GM23338 (cell line): ENCODE measurements at regions not wholly inside any gene's neighbourhood (a gene's known extent, or its start where the extent isn't known, plus 50 kb on each side); places are given as distances from the start of the nearest gene placed in this dataset.

Experiments
- ATAC-seq: fragments of 200-7000 bp; cut with Tn5 transposase; 3 replicates; pipeline ENCODE4 v1.9.1; 2020
- DNase-seq: peaks from one replicate; pipeline ENCODE4 v3.0.0-alpha.2; 2015; ENCODE audit warnings: low spot score
- H2AFZ ChIP-seq: fragments of 200-600 bp; sonication (generic); 2 replicates; pipeline ENCODE4 v1.8.0; 2016; ENCODE audit warnings: antibody characterized with exemption, mild to moderate bottlenecking, moderate library complexity
- H3F3A ChIP-seq: fragments of 200-600 bp; sonication (generic); replicated peaks from 2 replicates; pipeline ENCODE4 v1.8.0; 2017; ENCODE audit warnings: antibody characterized with exemption, mixed run types, low read depth
- H3K27ac ChIP-seq: fragments of 200-600 bp; sonication (generic); 2 replicates; pipeline ENCODE4 v1.6.1; 2016; ENCODE audit warnings: low read depth
- H3K27me3 ChIP-seq: fragments of 200-600 bp; sonication (generic); 2 replicates; pipeline ENCODE4 v1.8.0; 2016; ENCODE audit warnings: mild to moderate bottlenecking, mixed run types, moderate library complexity; ENCODE audit not compliant: insufficient read depth
- H3K36me3 ChIP-seq: fragments of 200-600 bp; sonication (generic); 2 replicates; pipeline ENCODE4 v1.8.0; 2016; ENCODE audit warnings: mild to moderate bottlenecking; ENCODE audit not compliant: insufficient read depth
- H3K4me1 ChIP-seq: fragments of 200-600 bp; sonication (generic); 2 replicates; pipeline ENCODE4 v1.8.0; 2016; ENCODE audit warnings: mild to moderate bottlenecking, moderate library complexity; ENCODE audit not compliant: insufficient read depth
- H3K4me2 ChIP-seq: fragments of 200-600 bp; sonication (generic); 2 replicates; pipeline ENCODE4 v1.7.1; 2017; ENCODE audit warnings: mixed run types
- H3K4me3 ChIP-seq: fragments of 200-600 bp; sonication (generic); 2 replicates; pipeline ENCODE4 v1.6.1; 2016; ENCODE audit warnings: mixed run types
- H3K79me2 ChIP-seq: fragments of 200-600 bp; sonication (generic); replicated peaks from 2 replicates; pipeline ENCODE4 v1.8.0; 2017; ENCODE audit warnings: mild to moderate bottlenecking; ENCODE audit not compliant: insufficient read depth
- H3K9me2 ChIP-seq: fragments of 200-600 bp; sonication (generic); 2 replicates; pipeline ENCODE4 v1.8.0; 2017; ENCODE audit not compliant: insufficient read depth
- H4K20me1 ChIP-seq: fragments of 200-600 bp; sonication (generic); replicated peaks from 2 replicates; pipeline ENCODE4 v1.8.0; 2017; ENCODE audit warnings: mild to moderate bottlenecking; ENCODE audit not compliant: insufficient read depth
- H3K27ac Mint-ChIP-seq: 2 replicates; pipeline ENCODE4 v1.8.0; 2020; ENCODE audit warnings: inconsistent platforms, mild to moderate bottlenecking, moderate library complexity, mixed read lengths
- H3K27me3 Mint-ChIP-seq: 3 replicates; pipeline ENCODE4 v1.8.0; 2022; ENCODE audit warnings: low read depth, mild to moderate bottlenecking, moderate library complexity, mixed read lengths, inconsistent platforms; ENCODE audit not compliant: insufficient read depth, poor library complexity
- H3K36me3 Mint-ChIP-seq: 3 replicates; pipeline ENCODE4 v1.8.0; 2021; ENCODE audit warnings: low read depth, mild to moderate bottlenecking, inconsistent platforms, moderate library complexity, mixed read lengths
- H3K4me1 Mint-ChIP-seq: 3 replicates; pipeline ENCODE4 v1.8.0; 2020; ENCODE audit warnings: mild to moderate bottlenecking, inconsistent platforms, mixed read lengths
- H3K4me3 Mint-ChIP-seq: 3 replicates; pipeline ENCODE4 v1.8.0; 2021; ENCODE audit warnings: moderate library complexity, mild to moderate bottlenecking, inconsistent platforms, mixed read lengths
- H3K9me3 Mint-ChIP-seq: 3 replicates; pipeline ENCODE4 v1.8.0; 2020; ENCODE audit warnings: moderate library complexity, mild to moderate bottlenecking, inconsistent platforms, mixed read lengths
- CREB1 ChIP-seq: fragments of 250-450 bp; sonication (Bioruptor Pico); IDR thresholded peaks from 2 replicates; pipeline ENCODE4 v1.5.0; 2020; ENCODE audit warnings: low read depth, mild to moderate bottlenecking, moderate library complexity
- CTCF ChIP-seq, 2 experiments: fragments of 200-600 bp in 1 of 2; sonication (generic) in 1 of 2; conservative IDR thresholded peaks; 2 replicates each; pipeline versions ENCODE4 v1.5.1 to v1.6.1; 2016 to 2017; ENCODE audit warnings: antibody characterized with exemption in 2 of 2, low read depth in 2 of 2, mild to moderate bottlenecking in 2 of 2, moderate library complexity in 1 of 2
- ETS1 ChIP-seq: IDR thresholded peaks from 2 replicates; pipeline ENCODE4 v1.6.1; 2016; ENCODE audit warnings: antibody characterized with exemption
- EZH2 ChIP-seq: fragments of 200-600 bp; sonication (generic); IDR thresholded peaks from one replicate; pipeline ENCODE4 v1.8.0; 2017; ENCODE audit warnings: antibody characterized with exemption, mild to moderate bottlenecking, low read depth; ENCODE audit not compliant: unreplicated experiment
- EZH2phosphoT487 ChIP-seq: fragments of 200-600 bp; sonication (generic); IDR thresholded peaks from one replicate; pipeline ENCODE4 v1.8.1; 2018; ENCODE audit warnings: antibody characterized with exemption; ENCODE audit not compliant: unreplicated experiment
- JUNB ChIP-seq: IDR thresholded peaks from one replicate; pipeline ENCODE4 v1.6.1; 2016; ENCODE audit warnings: antibody characterized with exemption; ENCODE audit not compliant: unreplicated experiment
- NANOG ChIP-seq: IDR thresholded peaks from 2 replicates; pipeline ENCODE4 v1.6.1; 2016; ENCODE audit warnings: antibody characterized with exemption, borderline replicate concordance
- POLR2AphosphoS5 ChIP-seq: IDR thresholded peaks from 2 replicates; pipeline ENCODE4 v1.6.1; 2016; ENCODE audit warnings: antibody characterized with exemption, low read depth
- REST ChIP-seq: IDR thresholded peaks from one replicate; pipeline ENCODE4 v1.6.1; 2018; ENCODE audit warnings: antibody characterized with exemption; ENCODE audit not compliant: unreplicated experiment
- STAT1 ChIP-seq: IDR thresholded peaks from one replicate; pipeline ENCODE4 v1.6.1; 2016; ENCODE audit warnings: antibody characterized with exemption; ENCODE audit not compliant: unreplicated experiment
- ZNF114 ChIP-seq: fragments of 250-450 bp; sonication (Bioruptor Pico); IDR thresholded peaks from 2 replicates; pipeline ENCODE4 v1.5.0; 2020; ENCODE audit warnings: mild to moderate bottlenecking, moderate library complexity
- ZNF331 ChIP-seq: fragments of 250-450 bp; sonication (Bioruptor Pico); IDR thresholded peaks from 2 replicates; pipeline ENCODE4 v1.5.0; 2020; ENCODE audit warnings: low read depth, mild to moderate bottlenecking, moderate library complexity
- ZNF462 ChIP-seq: fragments of 250-450 bp; sonication (Bioruptor Pico); IDR thresholded peaks from 2 replicates; pipeline ENCODE4 v1.5.0; 2020; ENCODE audit warnings: mild to moderate bottlenecking, moderate library complexity

- Histone ChIP-seq H3K9me2 (peaks cover 6% of the 10 kb centered on the region; the same call in 1 of the 2 replicates), H2AFZ (peak overlapping the region; percentile 60; the same call in 1 of the 2 replicates)
Observed at GRCh38 chr5:158127536-158127935, 268.6 kb upstream of the CLINT1 start.

More at GRCh38 chr5:158127536-158127935, 268.6 kb upstream of the CLINT1 start:
- Mint-ChIP-seq H3K4me3 (no peak overlapping the region), H3K27me3 (no peaks in the 10 kb centered on the region), H3K36me3 (no peaks in the 10 kb centered on the region), H3K27ac (no peak overlapping the region), H3K4me1 (peaks cover 19% of the 10 kb centered on the region), H3K9me3 (no peaks in the 10 kb centered on the region)
- Histone ChIP-seq H3K4me3 (no peak overlapping the region), H3K79me2 (no peaks in the 10 kb centered on the region), H3K4me1 (peaks cover 8% of the 10 kb centered on the region; the same call in 1 of the 2 replicates), H3K27ac (no peak overlapping the region), H3K27me3 (no peaks in the 10 kb centered on the region), H3K36me3 (0 out of 2 replicates have a peak, but pooled peaks cover 3% of the 10 kb centered on the region), H3F3A (no peaks in the 10 kb centered on the region), H3K4me2 (no peak overlapping the region), H4K20me1 (no peaks in the 10 kb centered on the region)
- DNase-seq (no peak), ATAC-seq (no peak)
- TF ChIP-seq EZH2 (no peak), ZNF114 (CRISPR knock-in tag) (no peak), NANOG (no peak), ZNF462 (CRISPR knock-in tag) (no peak), CTCF (conservative IDR thresholded peaks at IDR 0.05; ENCODE audit: low read depth in 2 of 2) (no peak), STAT1 (no peak), JUNB (no peak), POLR2AphosphoS5 (no peak), REST (no peak), ETS1 (no peak), EZH2phosphoT487 (no peak), CREB1 (CRISPR knock-in tag) (no peak), ZNF331 (CRISPR knock-in tag) (no peak)
